Liver (tissue), 8 donors: ENCODE measurements at regions not wholly inside any gene's neighbourhood (a gene's known extent, or its start where the extent isn't known, plus 50 kb on each side); places are given as distances from the start of the nearest gene placed in this dataset.

ENCODE experiments used
- DNase-seq: peaks from one replicate; pipeline ENCODE4 v3.0.0-alpha.2; 2017; ENCODE audit warnings: low spot score
- H3K27ac ChIP-seq, 2 donors: one replicate each; pipeline ENCODE4 v1.7.0; 2013; ENCODE audit warnings: inconsistent platforms in 2 of 2, low read length in 2 of 2, control low read depth in 1 of 2, low read depth in 1 of 2, mild to moderate bottlenecking in 1 of 2
- H3K27me3 ChIP-seq, 4 donors: one replicate each; pipeline versions ENCODE4 v1.6.1 to v1.7.0; 2013; ENCODE audit warnings: low read length in 3 of 4, inconsistent platforms in 1 of 4, mild to moderate bottlenecking in 1 of 4, moderate library complexity in 1 of 4; ENCODE audit not compliant: control insufficient read depth in 4 of 4, insufficient read depth in 4 of 4
- H3K36me3 ChIP-seq, 4 donors: one replicate each; pipeline versions ENCODE4 v1.6.1 to v1.7.0; 2013; ENCODE audit warnings: low read length in 3 of 4, mild to moderate bottlenecking in 3 of 4, low read depth in 1 of 4, moderate library complexity in 1 of 4; ENCODE audit not compliant: control insufficient read depth in 4 of 4, insufficient read depth in 3 of 4
- H3K4me1 ChIP-seq, 4 donors: one replicate each; pipeline versions ENCODE4 v1.6.1 to v1.7.0; 2013; ENCODE audit warnings: low read length in 3 of 4, mild to moderate bottlenecking in 3 of 4, moderate library complexity in 1 of 4; ENCODE audit not compliant: control insufficient read depth in 4 of 4, insufficient read depth in 4 of 4
- H3K4me3 ChIP-seq, 3 donors: one replicate each; pipeline versions ENCODE4 v1.6.1 to v1.7.0; 2013; ENCODE audit warnings: low read length in 3 of 3, control low read depth in 1 of 3, low read depth in 1 of 3, mild to moderate bottlenecking in 1 of 3
- H3K9ac ChIP-seq, 2 donors: one replicate each; pipeline ENCODE4 v1.7.0; 2013; ENCODE audit warnings: low read length in 2 of 2, mild to moderate bottlenecking in 2 of 2, moderate library complexity in 2 of 2, control low read depth in 1 of 2, low read depth in 1 of 2
- H3K9me3 ChIP-seq, 4 donors: one replicate each; pipeline versions ENCODE4 v1.6.1 to v1.7.0; 2013; ENCODE audit warnings: low read length in 3 of 4; ENCODE audit not compliant: control insufficient read depth in 4 of 4
- ATF3 ChIP-seq: IDR thresholded peaks from 2 replicates; pipeline ENCODE4 v1.6.1; 2016; ENCODE audit warnings: antibody characterized with exemption
- CTCF ChIP-seq: fragments of 150-350 bp; IDR thresholded peaks from 2 replicates; pipeline ENCODE4 v1.5.1; 2017; ENCODE audit warnings: improper control_type of control experiment, low read depth, low read length; ENCODE audit not compliant: missing input control
- EGR1 ChIP-seq, 2 donors: IDR thresholded peaks; 2 replicates each; pipeline ENCODE4 v1.6.1; 2016 to 2018; ENCODE audit warnings: antibody characterized with exemption in 2 of 2, low read depth in 2 of 2
- FOXA1 ChIP-seq: IDR thresholded peaks from 2 replicates; pipeline ENCODE4 v1.6.1; 2016; ENCODE audit warnings: antibody characterized with exemption
- FOXA2 ChIP-seq: IDR thresholded peaks from 2 replicates; pipeline ENCODE4 v1.6.1; 2016; ENCODE audit warnings: antibody characterized with exemption
- GABPA ChIP-seq, 2 donors: IDR thresholded peaks in 1 of 2; conservative IDR thresholded peaks in 1 of 2; 2 replicates each; pipeline ENCODE4 v1.6.1; 2016; ENCODE audit warnings: antibody characterized with exemption in 2 of 2, mild to moderate bottlenecking in 1 of 2, moderate library complexity in 1 of 2
- HNF4A ChIP-seq, 2 donors: conservative IDR thresholded peaks; 2 replicates each; pipeline ENCODE4 v1.6.1; 2016; ENCODE audit warnings: antibody characterized with exemption in 2 of 2, mild to moderate bottlenecking in 2 of 2
- JUND ChIP-seq, 2 donors: IDR thresholded peaks; 2 replicates each; pipeline ENCODE4 v1.6.1; 2016; ENCODE audit warnings: antibody characterized with exemption in 2 of 2
- MAX ChIP-seq: IDR thresholded peaks from 2 replicates; pipeline ENCODE4 v1.6.1; 2016; ENCODE audit warnings: antibody characterized with exemption
- NR2F2 ChIP-seq: IDR thresholded peaks from 2 replicates; pipeline ENCODE4 v1.6.1; 2016; ENCODE audit warnings: antibody characterized with exemption
- RAD21 ChIP-seq, 2 donors: IDR thresholded peaks; 2 replicates each; pipeline ENCODE4 v1.6.1; 2016; ENCODE audit warnings: antibody characterized with exemption in 2 of 2, mild to moderate bottlenecking in 2 of 2
- REST ChIP-seq: IDR thresholded peaks from 2 replicates; pipeline ENCODE4 v1.6.1; 2016; ENCODE audit warnings: antibody characterized with exemption, mild to moderate bottlenecking
- SP1 ChIP-seq: IDR thresholded peaks from 2 replicates; pipeline ENCODE4 v1.6.1; 2018; ENCODE audit warnings: antibody characterized with exemption, mild to moderate bottlenecking
- TAF1 ChIP-seq: conservative IDR thresholded peaks from 2 replicates; pipeline ENCODE4 v1.6.1; 2016; ENCODE audit warnings: antibody characterized with exemption, mild to moderate bottlenecking
- YY1 ChIP-seq: IDR thresholded peaks from 2 replicates; pipeline ENCODE4 v1.6.1; 2016; ENCODE audit warnings: antibody characterized with exemption, mild to moderate bottlenecking
- ZBTB33 ChIP-seq: IDR thresholded peaks from 2 replicates; pipeline ENCODE4 v1.6.1; 2016; ENCODE audit warnings: antibody characterized with exemption
- WGBS: extraction: QIAGEN DNeasy Blood & Tissue Kit; methylation state at CpG from one replicate; pipeline ENCODE4 v1.1.7; 2013; 5-methylcytosine and 5-hydroxymethylcytosine counted together
- donor health status: healthy.
- donor health status: healthy.
- donor health status: healthy.
- donor health status: healthy.
- donor health status: healthy.

GRCh38 chr2:220937245-220937644 is 634.9 kb downstream of the EPHA4 start:
- no peak for DNase-seq
- H3K9ac ChIP-seq: no peak overlapping the region
- no peaks in the 10 kb centered on the region for H3K9me3 ChIP-seq
- H3K36me3 ChIP-seq: no peaks in the 10 kb centered on the region
- no peaks in the 10 kb centered on the region for H3K27me3 ChIP-seq
- 85% methylated on average over 1 of the region's 1 CpG for WGBS
- no peaks in the 10 kb centered on the region for H3K4me1 ChIP-seq
- no peak overlapping the region for H3K27ac ChIP-seq
- TF ChIP-seq YY1 (no peak), HNF4A (conservative IDR thresholded peaks at IDR 0.05) (no peak), FOXA2 (no peak), ATF3 (no peak), RAD21 (IDR thresholded peaks at IDR 0.05) (no peak), SP1 (no peak), ZBTB33 (no peak), GABPA (IDR thresholded peaks at IDR 0.05 in 1 of 2, conservative IDR thresholded peaks at IDR 0.05 in 1 of 2) (no peak), JUND (IDR thresholded peaks at IDR 0.05) (no peak), MAX (no peak)
- H3K4me3 ChIP-seq: no peak overlapping the region

GRCh38 chr2:220940646-220941045 is 631.5 kb downstream of the EPHA4 start:
- no peak for DNase-seq
- TF ChIP-seq RAD21 (IDR thresholded peaks at IDR 0.05) (no peak), ATF3 (no peak), FOXA1 (no peak)
- 72% methylated on average over 11 of the region's 11 CpGs for WGBS

GRCh38 chr2:220941683-220942082 is 630.4 kb downstream of the EPHA4 start:
- no peak overlapping the region for H3K4me3 ChIP-seq
- H3K9ac ChIP-seq: no peak overlapping the region
- no peaks in the 10 kb centered on the region for H3K9me3 ChIP-seq
- H3K27ac ChIP-seq: no peak overlapping the region
- H3K27me3 ChIP-seq: no peaks in the 10 kb centered on the region
- 50% methylated on average over 1 of the region's 1 CpG for WGBS
- no peaks in the 10 kb centered on the region for H3K36me3 ChIP-seq
- DNase-seq: no peak
- TF ChIP-seq FOXA1: no peak
- TF ChIP-seq MAX: no peak
- no peak for TF ChIP-seq FOXA2
- no peak for TF ChIP-seq YY1
- no peak for TF ChIP-seq EGR1 (IDR thresholded peaks at IDR 0.05; ENCODE audit: low read depth in 2 of 2)
- TF ChIP-seq NR2F2: no peak
- no peak for TF ChIP-seq RAD21 (IDR thresholded peaks at IDR 0.05)
- TF ChIP-seq GABPA (IDR thresholded peaks at IDR 0.05 in 1 of 2, conservative IDR thresholded peaks at IDR 0.05 in 1 of 2): no peak
- TF ChIP-seq TAF1: no peak
- TF ChIP-seq ZBTB33: no peak
- TF ChIP-seq SP1: no peak
- TF ChIP-seq REST: no peak
- TF ChIP-seq JUND (IDR thresholded peaks at IDR 0.05): no peak
- no peak for TF ChIP-seq CTCF
- TF ChIP-seq HNF4A (conservative IDR thresholded peaks at IDR 0.05): no peak
- no peaks in the 10 kb centered on the region for H3K4me1 ChIP-seq

More at GRCh38 chr2:220940646-220941045, 631.5 kb downstream of the EPHA4 start:
- Histone ChIP-seq H3K27me3 (no peaks in the 10 kb centered on the region), H3K4me1 (no peaks in the 10 kb centered on the region), H3K36me3 (no peaks in the 10 kb centered on the region), H3K27ac (no peak overlapping the region), H3K4me3 (no peak overlapping the region), H3K9ac (no peak overlapping the region), H3K9me3 (no peaks in the 10 kb centered on the region)
